CD8-positive, alpha-beta memory T cell (primary cell): ENCODE measurements at regions not wholly inside any gene's neighbourhood (a gene's known extent, or its start where the extent isn't known, plus 50 kb on each side); places are given as distances from the start of the nearest gene placed in this dataset.

Experiments used
- CTCF ChIA-PET: fragments of 350-600 bp; sonication (Branson Sonifier 250); formaldehyde crosslinking; loops from one replicate; lab custom pipeline; 2021; ENCODE audit warnings: antibody characterized with exemption; lab: Charles Lee
- POLR2A ChIA-PET: fragments of 350-600 bp; sonication (Branson Sonifier 250); formaldehyde crosslinking; loops from one replicate; lab custom pipeline; 2021; ENCODE audit warnings: antibody characterized with exemption; lab: Charles Lee
- DNase-seq, 5 donors: peaks; one replicate each; pipeline versions ENCODE4 v3.0.0 to v3.0.0-alpha.2; 2020 to 2022; ENCODE audit warnings: mixed read lengths in 1 of 5
- H3K27ac ChIP-seq: one replicate; pipeline ENCODE4 v1.7.0; 2013; ENCODE audit warnings: low read depth, mild to moderate bottlenecking, low read length, moderate library complexity
- H3K27me3 ChIP-seq: 2 replicates; pipeline ENCODE4 v1.7.0; 2013; ENCODE audit warnings: low read length, mild to moderate bottlenecking; ENCODE audit not compliant: insufficient read depth, poor library complexity, severe bottlenecking
- H3K36me3 ChIP-seq: 2 replicates; pipeline ENCODE4 v1.7.0; 2013; ENCODE audit warnings: mild to moderate bottlenecking, low read length, moderate library complexity; ENCODE audit not compliant: insufficient read depth
- H3K4me1 ChIP-seq: 2 replicates; pipeline ENCODE4 v1.7.0; 2013; ENCODE audit warnings: mild to moderate bottlenecking, low read length, moderate library complexity; ENCODE audit not compliant: insufficient read depth
- H3K4me3 ChIP-seq: 2 replicates; pipeline ENCODE4 v1.7.0; 2013; ENCODE audit warnings: mild to moderate bottlenecking, low read length
- H3K9me3 ChIP-seq: 2 replicates; pipeline ENCODE4 v1.7.0; 2013; ENCODE audit warnings: mild to moderate bottlenecking, low read length
- H3K27ac Mint-ChIP-seq, 8 donors: one replicate each; pipeline ENCODE4 v1.8.0; 2020 to 2021; ENCODE audit warnings: mixed read lengths in 8 of 8, mild to moderate bottlenecking in 6 of 8, inconsistent platforms in 3 of 8, moderate library complexity in 3 of 8
- H3K27me3 Mint-ChIP-seq, 2 donors: one replicate each; pipeline ENCODE4 v1.8.0; 2020 to 2021; ENCODE audit warnings: mixed read lengths in 2 of 2, mild to moderate bottlenecking in 1 of 2, moderate library complexity in 1 of 2
- H3K36me3 Mint-ChIP-seq, 3 donors: one replicate each; pipeline ENCODE4 v1.8.0; 2020 to 2021; ENCODE audit warnings: mixed read lengths in 3 of 3, inconsistent platforms in 1 of 3, mild to moderate bottlenecking in 1 of 3
- H3K4me1 Mint-ChIP-seq, 3 donors: one replicate each; pipeline ENCODE4 v1.8.0; 2020 to 2021; ENCODE audit warnings: mixed read lengths in 3 of 3, inconsistent platforms in 1 of 3, mild to moderate bottlenecking in 1 of 3
- H3K4me3 Mint-ChIP-seq, 7 donors: one replicate each; pipeline ENCODE4 v1.8.0; 2020 to 2021; ENCODE audit warnings: mixed read lengths in 7 of 7, mild to moderate bottlenecking in 6 of 7, moderate library complexity in 4 of 7, inconsistent platforms in 2 of 7
- H3K9me3 Mint-ChIP-seq, 5 donors: one replicate each; pipeline ENCODE4 v1.8.0; 2020 to 2022; ENCODE audit warnings: mixed read lengths in 5 of 5, mild to moderate bottlenecking in 3 of 5, moderate library complexity in 2 of 5, inconsistent platforms in 1 of 5

DNA sequence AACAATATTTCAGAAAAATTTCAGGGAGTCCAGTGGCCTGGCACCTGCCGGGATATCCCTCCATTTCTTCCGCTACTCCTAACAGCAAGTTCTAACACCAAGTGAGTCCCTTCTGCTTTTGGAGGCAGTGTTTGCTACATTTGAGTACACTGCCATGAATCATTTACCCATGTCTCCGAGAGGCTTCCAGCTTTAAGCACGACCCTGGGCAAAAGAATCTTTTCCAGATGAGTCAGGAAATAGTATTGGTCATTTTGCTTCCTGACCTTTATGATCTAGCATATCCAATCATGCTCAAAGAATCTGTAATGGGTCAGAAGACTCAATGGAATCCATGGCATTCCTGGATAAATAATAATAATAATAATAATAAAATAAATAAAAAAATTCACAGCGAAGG lies 60.7 kb upstream of the FMN2 start:
- CTCF ChIA-PET = no interaction called here
- H3K9me3 ChIP-seq = no peaks in the 10 kb centered on the region
- no peak for DNase-seq
- no peak overlapping the region for H3K4me3 Mint-ChIP-seq
- no peaks in the 10 kb centered on the region for H3K4me1 Mint-ChIP-seq
- H3K27ac ChIP-seq = no peak overlapping the region
- H3K9me3 Mint-ChIP-seq = peaks cover 0 to 7% (median 0%) of the 10 kb centered on the region in 5 donors
- no peaks in the 10 kb centered on the region for H3K36me3 Mint-ChIP-seq
- H3K27me3 ChIP-seq = no peaks in the 10 kb centered on the region
- H3K36me3 ChIP-seq = no peaks in the 10 kb centered on the region
- no peaks in the 10 kb centered on the region for H3K4me1 ChIP-seq
- POLR2A ChIA-PET = no interaction called here
- H3K27ac Mint-ChIP-seq = no peak overlapping the region
- H3K27me3 Mint-ChIP-seq = peaks cover 0 to 2% of the 10 kb centered on the region in 2 donors
- H3K4me3 ChIP-seq = no peak overlapping the region

DNA sequence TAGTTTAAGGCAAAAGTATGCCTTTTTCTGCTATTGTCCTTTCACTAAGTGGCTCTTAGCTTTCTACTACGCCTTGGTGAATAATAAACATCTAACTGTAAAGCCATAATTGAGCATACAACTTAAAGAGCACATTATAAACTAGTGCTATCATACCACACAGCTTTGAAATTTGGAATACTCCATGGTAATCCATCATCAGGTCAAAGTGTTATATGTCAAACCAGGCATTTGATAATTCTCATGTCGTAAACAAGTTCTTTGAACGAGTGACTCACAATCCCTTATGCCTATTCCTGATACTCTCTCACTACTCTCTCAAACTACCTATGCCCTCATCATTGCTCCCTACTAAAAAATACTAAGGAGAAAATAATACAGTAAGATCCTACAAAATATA lies 60.3 kb upstream of the FMN2 start:
- H3K9me3 ChIP-seq = no peaks in the 10 kb centered on the region
- Mint-ChIP-seq H3K27ac (no peak overlapping the region), H3K36me3 (no peaks in the 10 kb centered on the region), H3K9me3 (peaks cover 0 to 7% (median 0%) of the 10 kb centered on the region in 5 donors), H3K27me3 (peaks cover 0 to 2% of the 10 kb centered on the region in 2 donors), H3K4me3 (no peak overlapping the region), H3K4me1 (no peaks in the 10 kb centered on the region)
- no peak overlapping the region for H3K27ac ChIP-seq
- no peaks in the 10 kb centered on the region for H3K36me3 ChIP-seq
- H3K4me3 ChIP-seq = no peak overlapping the region
- DNase-seq = no peak
- POLR2A ChIA-PET = no interaction called here
- CTCF ChIA-PET = no interaction called here
- no peaks in the 10 kb centered on the region for H3K27me3 ChIP-seq
- H3K4me1 ChIP-seq = no peaks in the 10 kb centered on the region

DNA sequence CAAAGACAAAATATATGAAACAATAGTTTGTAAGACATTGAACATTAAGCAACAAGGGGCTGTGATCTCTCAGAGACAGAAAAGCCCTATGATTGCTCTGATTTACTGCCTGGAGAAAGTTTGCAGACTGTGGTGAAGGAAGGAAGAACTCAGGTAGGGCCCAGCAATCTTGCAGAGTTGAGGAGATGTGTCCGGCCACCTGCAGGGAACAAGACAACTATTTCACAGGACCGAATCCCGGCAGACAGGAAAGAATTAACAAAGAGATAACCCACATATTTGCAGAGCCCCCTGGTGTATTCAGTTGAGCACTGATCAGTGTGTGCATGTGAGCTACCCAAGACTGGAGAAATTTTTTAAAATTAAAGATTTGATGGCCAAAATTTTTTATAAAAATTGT lies 58.3 kb upstream of the FMN2 start:
- Mint-ChIP-seq H3K36me3 (no peaks in the 10 kb centered on the region), H3K4me1 (no peaks in the 10 kb centered on the region), H3K9me3 (peaks cover 0 to 10% (median 0%) of the 10 kb centered on the region in 5 donors), H3K27me3 (no peaks in the 10 kb centered on the region), H3K4me3 (no peak overlapping the region), H3K27ac (no peak overlapping the region)
- ChIA-PET POLR2A (no interaction called here), CTCF (no interaction called here)
- Histone ChIP-seq H3K4me1 (no peaks in the 10 kb centered on the region), H3K36me3 (no peaks in the 10 kb centered on the region), H3K27me3 (no peaks in the 10 kb centered on the region), H3K27ac (no peak overlapping the region), H3K4me3 (no peak overlapping the region), H3K9me3 (no peaks in the 10 kb centered on the region)
- no peak for DNase-seq

DNA sequence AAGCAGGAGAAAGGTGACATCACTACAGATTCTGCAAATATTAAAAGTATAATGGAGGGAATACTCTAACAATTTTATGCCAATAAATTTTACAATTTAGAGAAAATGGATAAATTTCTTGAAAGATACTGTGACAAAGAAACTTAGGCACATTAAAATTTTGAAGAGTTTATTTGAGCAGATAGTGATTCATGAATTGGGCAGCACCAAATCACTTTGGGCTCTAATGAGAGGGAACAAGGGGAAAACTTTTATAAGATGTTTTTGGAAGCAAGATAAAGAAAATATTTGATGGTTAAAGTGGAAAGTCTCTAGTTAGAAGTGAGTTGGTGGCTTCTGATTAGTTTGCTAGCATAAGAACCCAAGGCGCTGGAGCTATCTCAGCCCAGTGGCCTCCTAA lies 55.2 kb upstream of the FMN2 start:
- no peaks in the 10 kb centered on the region for H3K9me3 ChIP-seq
- no peaks in the 10 kb centered on the region for H3K27me3 ChIP-seq
- H3K36me3 ChIP-seq = no peaks in the 10 kb centered on the region
- Mint-ChIP-seq H3K27ac (no peak overlapping the region), H3K27me3 (peaks cover 0 to 2% of the 10 kb centered on the region in 2 donors), H3K36me3 (no peaks in the 10 kb centered on the region), H3K4me1 (no peaks in the 10 kb centered on the region), H3K4me3 (no peak overlapping the region), H3K9me3 (peaks cover 0 to 10% (median 0%) of the 10 kb centered on the region in 5 donors)
- H3K27ac ChIP-seq = no peak overlapping the region
- no peak for DNase-seq
- no peak overlapping the region for H3K4me3 ChIP-seq
- H3K4me1 ChIP-seq = no peaks in the 10 kb centered on the region
- ChIA-PET POLR2A (no interaction called here), CTCF (no interaction called here)
